ENCODE measurements at regions not wholly inside any gene's neighbourhood (a gene's known extent, or its start where the extent isn't known, plus 50 kb on each side); places are given as distances from the start of the nearest gene placed in this dataset.

DNA sequence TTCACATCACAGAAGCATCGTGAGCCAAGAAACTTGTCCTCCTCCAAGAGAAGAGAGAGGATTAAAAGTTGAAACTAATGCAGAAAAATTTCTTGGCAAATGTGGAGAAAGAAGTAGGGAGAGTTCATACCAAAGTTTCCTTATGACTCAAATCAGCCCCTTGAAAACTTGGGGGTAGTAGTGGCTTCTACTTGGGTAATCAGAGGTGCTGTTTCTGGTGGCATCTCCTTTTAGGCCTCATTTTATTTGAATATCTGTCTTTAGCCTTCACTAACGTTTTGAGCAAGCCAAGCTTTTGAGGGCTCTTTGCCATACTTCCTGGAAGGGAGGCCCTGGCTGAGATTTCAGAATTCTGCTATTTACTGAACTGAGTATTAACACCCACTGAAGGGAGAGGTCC, 515.3 kb upstream of the MEX3C start:
- TF ChIP-seq, protein P1, sequence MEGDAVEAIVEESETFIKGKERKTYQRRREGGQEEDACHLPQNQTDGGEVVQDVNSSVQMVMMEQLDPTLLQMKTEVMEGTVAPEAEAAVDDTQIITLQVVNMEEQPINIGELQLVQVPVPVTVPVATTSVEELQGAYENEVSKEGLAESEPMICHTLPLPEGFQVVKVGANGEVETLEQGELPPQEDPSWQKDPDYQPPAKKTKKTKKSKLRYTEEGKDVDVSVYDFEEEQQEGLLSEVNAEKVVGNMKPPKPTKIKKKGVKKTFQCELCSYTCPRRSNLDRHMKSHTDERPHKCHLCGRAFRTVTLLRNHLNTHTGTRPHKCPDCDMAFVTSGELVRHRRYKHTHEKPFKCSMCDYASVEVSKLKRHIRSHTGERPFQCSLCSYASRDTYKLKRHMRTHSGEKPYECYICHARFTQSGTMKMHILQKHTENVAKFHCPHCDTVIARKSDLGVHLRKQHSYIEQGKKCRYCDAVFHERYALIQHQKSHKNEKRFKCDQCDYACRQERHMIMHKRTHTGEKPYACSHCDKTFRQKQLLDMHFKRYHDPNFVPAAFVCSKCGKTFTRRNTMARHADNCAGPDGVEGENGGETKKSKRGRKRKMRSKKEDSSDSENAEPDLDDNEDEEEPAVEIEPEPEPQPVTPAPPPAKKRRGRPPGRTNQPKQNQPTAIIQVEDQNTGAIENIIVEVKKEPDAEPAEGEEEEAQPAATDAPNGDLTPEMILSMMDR (IDR thresholded peaks at IDR 0.05; ENCODE audit: insufficient read depth, low read length) = no peak
- TF ChIP-seq GABPA (IDR thresholded peaks at IDR 0.05; ENCODE audit: low read depth) (no peak), POLR2AphosphoS5 (IDR thresholded peaks at IDR 0.05; ENCODE audit: low read depth) (no peak)

Measured in HL-60 (cell line).